Retina (tissue), 1 donor: ENCODE measurements at regions not wholly inside any gene's neighbourhood (a gene's known extent, or its start where the extent isn't known, plus 50 kb on each side); places are given as distances from the start of the nearest gene placed in this dataset.
"Not testable (repeated sequence)": the region's sequence is repeated elsewhere in the genome, so short reads cannot be mapped to it uniquely, and the experiment has no call there.

Experiments
- DNase-seq: peaks from one replicate; pipeline ENCODE4 v3.0.0-alpha.2; 2016

DNA sequence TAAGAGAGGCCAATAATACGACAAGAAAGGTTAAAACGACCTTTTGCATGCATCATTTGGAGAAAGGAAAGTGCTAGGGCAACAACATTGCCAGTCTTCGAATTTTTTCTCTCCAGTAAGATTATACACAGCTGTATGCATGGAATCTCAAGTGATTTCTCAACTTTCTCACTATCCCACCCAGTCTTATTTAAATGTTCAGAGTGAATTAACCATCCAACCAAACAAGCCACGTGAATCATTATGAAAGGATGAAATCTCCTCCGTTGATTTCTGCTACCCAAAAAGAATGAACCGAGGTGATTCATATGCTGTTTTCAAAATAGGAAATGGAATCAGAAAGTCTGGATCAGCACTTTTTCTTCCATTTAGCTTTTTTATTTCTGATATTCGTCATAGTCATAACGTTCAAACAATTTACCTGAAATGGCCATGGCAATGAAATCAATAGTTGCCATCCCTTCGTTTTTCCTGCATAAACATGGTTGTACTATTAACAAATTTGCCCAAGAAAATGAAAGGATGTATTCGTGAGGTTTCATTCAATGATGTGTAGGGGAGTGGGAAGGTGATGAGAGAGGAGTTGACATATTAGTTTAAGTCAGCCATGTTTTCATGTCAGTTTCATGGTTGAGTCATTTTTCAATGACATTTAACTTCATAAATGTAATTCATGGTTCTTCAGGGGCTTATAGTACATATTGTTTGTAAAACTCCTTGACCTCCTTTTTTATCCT, 170.9 kb upstream of the WWC1 start:
- no peak for DNase-seq

DNA sequence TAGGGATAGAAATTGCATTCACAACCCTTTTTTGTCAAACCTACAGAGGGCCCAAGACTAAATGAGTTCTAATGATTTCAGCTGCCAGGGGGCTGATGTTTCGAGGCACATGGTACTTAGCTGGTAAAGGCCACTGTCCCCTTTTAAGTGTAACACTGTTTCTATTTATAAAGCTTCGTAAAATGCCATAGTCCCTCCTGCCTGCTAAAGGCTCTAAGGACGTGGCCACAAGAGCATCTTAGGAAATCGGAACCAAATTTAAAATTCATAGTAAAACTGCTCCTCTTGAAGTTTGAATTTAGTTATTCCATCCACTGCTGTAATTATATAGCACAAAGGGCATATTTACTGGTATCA, 170.3 kb upstream of the WWC1 start:
- no peak for DNase-seq

DNA sequence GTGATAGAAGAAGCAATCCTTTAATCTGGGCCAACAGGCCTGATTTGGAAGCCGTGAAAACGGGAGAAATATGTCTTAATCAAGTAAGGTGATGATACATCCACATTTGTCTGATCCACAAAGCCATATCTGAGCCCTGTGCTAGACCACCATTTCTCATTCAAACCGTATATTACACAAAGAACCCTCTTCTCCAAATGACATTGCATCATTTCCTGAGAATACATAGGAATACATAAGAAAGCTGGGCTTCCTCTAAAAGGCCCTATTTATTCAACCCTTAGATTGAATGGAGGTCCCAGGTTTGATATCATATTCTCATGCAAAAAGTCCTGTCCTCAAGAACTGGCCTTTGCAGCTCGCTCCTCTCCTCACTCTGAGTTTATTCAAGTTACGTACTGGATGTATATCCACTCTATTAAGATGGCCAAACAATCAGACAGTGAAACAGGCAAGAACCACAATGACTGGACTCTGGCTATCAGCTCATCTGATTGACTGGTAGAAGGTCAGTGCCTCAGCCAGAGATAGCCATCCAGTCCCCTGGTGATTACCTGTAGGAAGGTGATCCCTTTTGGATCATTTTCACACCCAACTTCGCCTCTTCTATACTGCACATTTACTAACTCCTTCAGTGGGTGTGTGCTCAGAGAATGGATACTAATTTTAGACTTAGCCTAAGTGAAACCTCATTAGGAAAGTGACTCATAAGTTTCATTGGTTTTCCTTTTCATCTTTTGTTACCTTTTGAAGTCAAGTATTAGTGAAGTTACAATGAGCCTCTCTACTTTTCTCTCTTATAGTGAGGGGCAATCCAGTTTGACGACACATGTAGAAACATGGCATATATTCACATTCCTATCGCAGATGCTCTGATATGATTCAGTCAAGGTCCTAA, 167.6 kb upstream of the WWC1 start:
- DNase-seq = no peak

DNA sequence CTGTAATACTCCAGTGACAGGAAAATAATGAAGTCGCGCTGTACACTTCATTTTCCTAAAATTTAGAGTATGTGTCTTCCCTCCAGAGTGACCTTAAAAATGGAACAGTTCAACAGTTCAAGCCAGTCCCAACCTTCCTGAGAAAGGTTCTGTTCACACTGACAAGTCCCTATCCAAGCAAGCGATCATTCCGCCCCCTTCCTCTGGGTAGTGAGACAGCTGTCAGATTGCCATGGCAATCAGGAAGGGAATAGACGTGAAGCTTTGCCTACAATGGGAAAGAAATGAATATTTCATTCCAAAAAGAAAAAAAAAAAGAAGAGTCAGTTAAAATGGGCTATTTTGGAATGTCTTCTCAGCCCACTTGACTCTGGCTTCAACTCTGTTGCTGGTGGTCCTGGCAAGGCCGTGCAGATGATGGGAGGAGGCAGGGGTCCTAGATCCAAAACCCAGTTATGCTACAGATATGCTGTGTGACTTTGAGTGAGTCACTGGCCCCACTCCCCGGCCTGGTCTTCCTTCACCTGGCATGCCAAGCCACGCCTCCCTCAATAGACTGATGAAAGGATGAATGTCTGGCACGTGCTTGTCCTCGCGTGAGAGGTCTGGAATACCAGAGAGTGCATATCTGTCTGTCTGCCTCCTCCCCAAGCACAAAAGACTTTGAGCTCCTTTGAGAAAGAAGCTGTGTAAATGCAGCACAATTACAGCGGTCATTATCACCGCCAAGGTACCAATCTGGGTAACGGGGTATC, 165.8 kb upstream of the WWC1 start:
- DNase-seq = no peak

DNA sequence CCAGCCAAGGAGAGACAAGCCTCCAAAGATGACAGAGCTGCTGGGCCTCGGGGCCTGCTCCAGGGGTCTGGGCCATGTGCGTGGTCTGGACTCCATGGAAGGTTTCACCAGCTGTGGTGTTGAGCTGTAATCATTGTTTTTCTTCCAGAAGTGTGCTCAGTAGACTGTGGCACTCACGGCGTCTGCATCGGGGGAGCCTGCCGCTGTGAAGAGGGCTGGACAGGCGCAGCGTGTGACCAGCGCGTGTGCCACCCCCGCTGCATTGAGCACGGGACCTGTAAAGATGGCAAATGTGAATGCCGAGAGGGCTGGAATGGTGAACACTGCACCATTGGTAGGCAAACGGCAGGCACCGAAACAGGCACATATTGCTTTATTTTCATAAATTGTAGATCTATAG, 164.8 kb upstream of the WWC1 start:
- DNase-seq = no peak

DNA sequence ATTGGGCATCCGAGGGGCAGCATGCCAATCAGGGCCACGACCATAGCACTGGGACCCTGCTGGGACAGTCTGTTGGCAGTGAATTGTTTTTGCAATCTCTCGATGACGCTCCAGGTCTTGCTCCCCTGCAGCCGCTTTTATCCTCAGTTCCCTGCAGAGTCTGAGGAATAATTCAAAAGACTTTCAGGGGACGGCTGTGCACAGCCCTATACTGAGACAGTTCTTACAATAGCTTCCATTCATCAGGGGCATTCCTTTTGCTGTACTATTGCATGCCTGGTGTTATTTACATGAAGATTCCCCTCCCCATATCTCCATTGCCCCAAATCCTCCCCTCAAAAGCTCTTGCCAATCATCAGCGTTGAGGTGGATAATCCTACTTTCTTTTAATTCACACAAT, 163.3 kb upstream of the WWC1 start:
- peak; percentile 50 for DNase-seq

DNA sequence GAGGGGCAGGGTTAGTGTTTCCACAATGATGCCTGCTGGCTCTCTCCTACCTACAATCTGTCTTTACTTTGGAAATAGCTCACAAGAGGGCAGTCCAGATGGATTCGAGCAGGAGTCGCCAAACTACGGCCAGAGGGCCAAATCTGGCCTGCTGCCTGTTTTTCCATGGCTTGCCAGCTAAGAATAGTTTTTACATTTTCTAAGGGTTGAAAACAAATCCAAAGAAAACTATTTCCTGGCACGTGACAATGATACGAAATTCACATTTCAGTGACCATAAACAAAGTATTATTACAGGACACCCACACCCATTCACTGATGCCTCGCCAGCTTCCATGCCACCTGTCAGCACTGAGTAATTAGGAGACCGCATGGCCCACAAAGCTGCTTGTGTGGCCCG, 162.9 kb upstream of the WWC1 start:
- DNase-seq = peak; percentile 57

DNA sequence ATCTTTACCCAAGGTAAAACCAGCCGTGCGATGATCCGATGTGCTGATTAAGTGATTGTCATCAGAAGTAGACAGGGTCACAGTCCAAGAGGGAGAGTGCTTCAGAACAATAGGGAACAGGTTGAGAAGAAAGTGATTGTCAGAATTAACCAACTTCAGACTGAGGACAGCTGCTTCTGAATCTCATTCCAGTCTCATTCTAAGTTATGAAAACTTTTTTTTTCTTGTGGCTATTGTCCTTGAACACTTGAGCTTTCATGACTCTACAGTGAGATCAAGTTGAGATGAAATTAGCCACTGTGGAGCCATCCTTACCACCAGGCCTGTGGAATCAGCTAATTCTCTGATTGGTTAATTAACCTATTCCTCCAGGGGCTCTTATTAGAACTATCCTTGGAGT, 159.9 kb upstream of the WWC1 start:
- DNase-seq = peak; percentile 60

DNA sequence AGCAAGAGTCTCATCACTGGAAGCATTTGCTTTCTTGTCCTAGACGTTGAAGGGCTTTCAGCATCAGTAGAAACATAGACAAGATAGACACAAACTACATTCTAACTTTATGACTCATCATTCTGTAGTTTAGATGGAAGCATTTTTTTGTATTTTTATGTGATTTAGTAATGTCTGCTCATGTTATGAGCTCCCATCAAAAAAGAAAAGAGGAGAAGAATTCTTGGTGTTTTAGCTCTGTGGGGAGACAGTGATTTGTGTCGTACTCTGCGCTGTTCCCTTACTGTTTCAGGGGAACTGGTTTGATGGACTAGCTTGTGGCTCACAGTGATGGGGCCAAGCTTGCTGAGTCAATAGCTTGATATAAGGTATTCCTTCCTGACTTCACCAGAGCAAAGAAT, 159.2 kb upstream of the WWC1 start:
- no peak for DNase-seq

DNA sequence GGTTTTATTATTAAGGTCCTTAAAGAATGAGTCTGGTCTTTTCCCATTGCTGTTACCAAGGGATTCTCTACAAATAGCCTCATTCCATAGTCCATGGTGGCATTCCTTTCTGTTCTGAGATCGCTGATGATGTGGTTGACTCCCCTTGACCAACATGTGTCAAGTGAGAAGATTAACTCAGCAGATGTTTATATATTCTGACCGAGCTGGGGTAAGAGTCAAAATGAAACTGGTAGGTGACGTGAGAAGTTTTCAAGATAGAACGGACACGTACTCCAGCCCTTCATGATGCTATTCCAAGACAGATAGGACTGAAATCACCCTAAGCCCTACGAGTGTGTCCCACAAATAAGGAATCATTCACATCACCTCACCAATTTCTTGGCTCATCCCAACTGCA, 155.5 kb upstream of the WWC1 start:
- no peak for DNase-seq

DNA sequence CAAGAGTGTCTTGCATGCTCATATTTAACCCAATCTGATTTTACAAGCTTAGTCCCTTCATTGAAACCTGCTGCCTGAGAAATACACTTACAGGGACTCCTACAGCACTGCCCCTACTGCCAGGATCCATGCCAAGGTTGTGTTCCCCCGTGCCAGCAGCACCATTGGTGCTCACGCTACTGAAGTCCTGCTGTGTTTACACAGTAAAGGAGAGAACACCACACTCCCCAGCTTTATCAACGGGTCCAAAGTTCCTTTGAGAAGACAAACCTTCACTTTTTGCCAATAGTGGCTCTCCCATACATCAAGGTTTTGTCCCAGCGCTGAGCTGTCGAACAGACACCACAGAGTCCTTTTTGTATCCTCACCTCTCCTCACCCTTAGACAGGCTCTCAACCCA, 155.1 kb upstream of the WWC1 start:
- DNase-seq = no peak

DNA sequence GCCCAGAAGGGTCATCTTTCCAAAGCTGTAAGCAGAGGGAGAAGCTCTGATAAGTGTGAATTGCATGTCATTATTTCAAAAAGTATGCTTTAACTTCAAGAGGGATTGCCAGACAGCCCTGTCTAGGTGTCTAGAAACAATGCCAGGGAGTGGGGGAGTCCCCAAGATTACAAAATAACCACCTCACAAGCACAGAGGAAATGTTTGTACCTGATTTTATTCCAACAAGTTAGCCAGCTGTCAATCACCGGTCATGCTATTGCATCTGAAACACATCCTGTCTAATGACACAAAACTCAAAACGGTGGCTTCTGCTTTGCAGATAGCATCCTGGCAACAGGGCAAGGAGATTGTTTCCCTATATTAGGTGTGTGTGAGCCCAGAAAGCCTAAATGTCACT, 154.2 kb upstream of the WWC1 start:
- DNase-seq = no peak

DNA sequence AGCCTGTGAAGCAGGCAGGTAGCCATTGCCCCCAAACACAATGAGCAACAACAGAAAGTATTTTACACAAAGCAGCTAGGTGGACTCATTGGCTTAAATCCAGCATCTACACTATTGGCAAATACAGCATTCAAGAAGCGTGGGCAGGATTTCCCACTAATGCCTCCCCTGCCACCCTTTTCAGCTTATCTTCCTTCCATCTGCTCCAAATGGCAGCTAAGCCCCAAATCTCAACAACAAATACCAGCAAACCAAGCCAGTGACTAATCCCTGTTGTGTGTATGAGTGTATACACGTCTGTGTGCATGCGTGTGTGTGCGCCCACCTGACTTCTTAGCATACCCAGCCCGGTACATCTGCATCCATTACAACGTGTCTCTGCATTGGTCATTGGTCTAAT, 151.2 kb upstream of the WWC1 start:
- DNase-seq = no peak

DNA sequence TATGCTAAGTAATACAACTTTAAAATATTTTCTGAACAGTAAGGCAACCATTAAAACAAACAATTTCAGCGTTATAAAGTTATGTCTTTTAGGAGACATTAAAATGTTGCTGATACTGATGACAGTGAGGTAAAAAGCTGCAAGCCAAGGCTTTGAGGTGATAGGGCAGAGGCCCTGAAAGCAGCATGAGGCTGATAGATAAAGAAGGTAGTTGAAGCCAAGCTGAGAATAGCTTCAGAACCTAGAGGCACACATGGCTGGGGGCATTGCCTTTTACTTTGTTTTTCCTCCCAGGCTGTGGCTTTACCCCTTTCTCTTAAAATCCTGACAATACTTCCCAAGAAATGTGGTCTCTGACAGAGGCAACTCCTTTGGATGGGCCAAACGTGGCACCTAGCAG, 149.0 kb upstream of the WWC1 start:
- DNase-seq = no peak

DNA sequence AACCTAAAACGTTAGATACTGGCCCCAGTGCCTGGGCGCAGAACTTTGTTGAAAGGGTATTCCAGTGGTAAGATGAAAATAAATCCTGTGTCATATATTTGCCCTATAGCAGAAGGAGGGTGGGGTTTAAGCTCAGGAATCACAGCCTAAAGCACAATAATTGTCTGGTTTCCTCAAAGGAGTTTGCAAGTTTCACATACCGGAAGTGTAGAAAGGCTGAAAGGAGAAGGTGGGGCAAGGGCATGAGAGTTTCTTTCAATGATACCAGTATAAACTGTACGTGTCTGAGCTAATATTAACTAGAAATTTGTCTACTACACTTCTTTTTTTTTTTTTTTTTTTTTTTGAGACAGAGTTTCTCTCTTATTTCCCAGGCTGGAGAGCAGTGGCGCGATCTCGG, 147.9 kb upstream of the WWC1 start:
- DNase-seq = not testable (repeated sequence)

DNA sequence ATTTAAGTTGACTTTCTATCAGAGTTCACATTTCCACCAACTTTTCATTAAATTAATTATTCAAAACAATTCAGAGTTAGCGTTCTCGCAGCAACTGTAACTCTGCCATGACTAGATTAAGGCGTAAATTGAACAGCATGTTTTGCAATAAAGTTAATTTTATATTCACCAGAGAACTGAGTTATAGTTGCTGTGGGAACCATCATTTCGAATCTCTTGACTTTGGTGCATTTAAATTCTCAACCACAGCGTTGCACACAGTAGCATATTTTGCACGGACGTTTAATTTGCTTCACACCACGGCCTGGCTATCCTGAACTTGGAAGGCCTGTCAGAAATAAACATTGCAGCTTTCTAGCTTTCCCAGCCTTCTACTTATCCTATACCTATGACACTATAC, 144.3 kb upstream of the WWC1 start:
- no peak for DNase-seq

DNA sequence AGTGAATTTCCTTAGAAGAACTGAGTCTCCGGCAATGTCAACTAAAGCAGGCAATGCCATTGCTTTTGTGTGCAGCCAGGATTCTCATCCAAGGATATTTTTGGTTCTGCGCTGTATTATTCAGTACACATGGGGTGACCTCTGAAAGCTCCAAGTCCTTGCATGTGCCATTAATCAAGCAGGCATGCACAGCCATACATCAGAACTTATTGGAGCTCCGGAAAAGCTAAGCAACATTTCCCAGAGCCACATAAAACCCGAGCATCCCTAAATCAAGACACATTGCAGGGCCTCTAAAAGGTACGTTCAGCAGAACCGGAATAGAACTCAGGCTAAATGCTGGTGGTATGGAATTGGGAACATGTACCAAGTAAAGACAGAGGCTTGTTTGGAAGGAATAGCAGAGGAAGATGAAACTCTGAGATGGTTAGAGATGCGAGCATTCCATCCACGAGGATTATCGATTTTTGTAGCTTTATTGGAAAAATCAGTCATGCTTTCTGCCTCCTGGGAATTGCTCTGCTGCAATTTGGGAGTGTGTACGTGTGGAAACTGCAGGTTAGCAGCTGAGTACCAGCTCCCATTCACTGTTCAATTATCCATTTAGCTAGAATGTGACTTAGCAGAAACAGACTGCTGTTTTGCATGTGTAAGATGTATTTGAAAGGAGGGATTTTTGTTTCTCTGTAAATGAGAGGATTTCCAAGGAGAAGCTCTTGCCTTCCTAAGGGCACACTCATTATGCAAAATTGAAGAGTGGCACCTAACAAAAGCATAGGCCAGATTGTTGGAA, 143.7 kb upstream of the WWC1 start:
- DNase-seq = peak; percentile 38

DNA sequence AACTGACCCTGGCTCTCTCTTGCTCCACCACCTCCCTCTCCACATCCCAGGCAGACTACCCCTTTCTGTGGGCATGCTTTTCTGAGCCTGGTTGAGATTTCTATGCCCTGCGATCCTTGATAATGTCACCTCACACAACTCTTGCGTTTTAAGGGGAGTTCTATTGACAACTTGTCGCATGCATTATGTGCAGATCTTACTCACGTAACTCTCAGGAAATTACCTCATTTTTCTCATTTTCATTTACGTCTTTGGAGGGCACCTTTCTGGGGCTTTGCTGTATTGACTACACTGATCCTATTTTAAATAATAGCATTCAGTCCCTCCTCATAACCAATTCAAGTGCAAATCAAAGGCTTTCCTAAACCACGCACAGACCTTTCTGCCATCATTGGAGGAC, 140.4 kb upstream of the WWC1 start:
- no peak for DNase-seq

DNA sequence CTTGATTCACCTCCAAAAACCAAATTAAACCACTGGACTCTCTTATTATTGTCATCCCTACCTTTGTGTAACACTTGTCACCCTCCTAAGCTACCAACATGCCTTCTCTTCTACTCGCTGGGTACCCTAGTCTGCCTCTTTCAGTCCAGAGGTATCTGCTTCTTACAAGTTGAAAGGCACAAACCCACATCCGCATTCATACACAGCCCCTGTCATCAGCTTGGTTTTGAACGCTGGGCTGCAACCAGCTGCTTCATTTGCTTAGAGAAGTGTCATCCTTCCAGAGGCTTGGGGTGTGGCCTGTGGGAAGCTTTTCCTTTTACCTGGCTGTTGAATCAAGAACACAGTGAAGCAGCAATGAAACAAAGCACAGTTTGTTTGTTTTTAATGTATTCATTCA, 138.8 kb upstream of the WWC1 start:
- DNase-seq = no peak

DNA sequence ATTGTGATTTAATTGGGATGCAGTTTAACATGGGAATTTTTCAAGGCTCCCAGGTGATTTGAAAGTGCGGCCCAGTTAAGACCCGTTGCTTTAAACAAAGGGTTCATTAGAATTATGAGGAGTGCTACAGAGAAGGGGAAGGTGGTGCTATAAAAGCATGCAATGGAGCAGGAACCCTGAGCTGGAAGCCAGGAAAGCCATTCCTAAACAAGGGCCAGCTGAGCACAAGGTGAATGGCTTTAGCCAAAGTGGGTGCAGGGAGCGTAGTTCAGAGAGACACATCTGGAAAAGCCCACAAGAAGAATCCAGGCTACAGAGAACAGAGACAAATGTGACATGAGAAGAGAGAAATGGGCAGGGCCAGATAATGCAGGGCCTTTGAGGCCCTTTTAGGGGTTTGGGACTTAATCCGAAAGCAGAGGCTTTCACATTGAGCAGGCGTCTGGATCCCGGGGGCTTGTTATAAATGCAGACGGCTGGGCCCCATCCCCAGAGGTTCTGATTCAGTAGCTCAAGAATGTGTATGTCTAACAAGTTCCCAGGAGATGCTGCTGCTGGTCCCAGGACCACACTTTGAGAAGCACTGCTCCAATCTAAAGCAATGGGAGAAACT, 138.1 kb upstream of the WWC1 start:
- no peak for DNase-seq

DNA sequence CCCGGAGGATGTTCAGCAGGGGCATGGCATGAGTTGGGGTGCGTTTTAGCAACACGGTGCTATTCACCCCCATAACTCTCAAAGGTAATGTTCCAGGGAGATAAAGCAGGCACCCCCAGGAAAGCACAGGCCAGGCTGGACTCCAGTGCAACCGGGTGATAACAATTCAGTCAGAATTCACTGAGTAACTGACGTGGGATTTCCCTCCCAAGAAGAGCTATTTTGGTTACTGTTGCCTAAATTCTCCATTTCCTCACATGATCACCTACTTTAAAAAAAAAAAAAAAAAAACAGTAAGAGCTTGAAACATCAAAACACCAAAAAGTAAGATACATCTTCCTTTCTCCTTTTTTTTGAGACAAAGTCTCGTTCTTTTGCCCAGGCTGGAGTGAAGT, 137.6 kb upstream of the WWC1 start:
- no peak for DNase-seq

DNA sequence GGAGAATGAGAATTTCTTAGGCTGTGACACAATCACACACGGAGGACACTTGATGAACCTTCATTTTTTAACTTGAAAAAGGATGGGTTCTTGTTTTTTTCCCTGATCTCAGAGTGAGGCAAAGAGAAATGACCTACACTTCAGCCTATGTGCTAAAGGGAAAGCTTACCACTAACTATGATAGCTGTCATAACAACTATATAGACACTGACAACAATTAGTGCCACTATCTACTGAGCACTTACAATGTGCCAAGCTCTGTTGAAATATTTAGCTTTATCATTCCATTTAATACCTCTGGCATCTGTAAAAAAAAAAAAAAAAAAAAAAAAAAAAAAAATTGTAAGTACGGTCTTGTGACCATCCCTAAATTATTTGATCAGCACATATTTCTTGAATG, 135.9 kb upstream of the WWC1 start:
- DNase-seq = no peak

DNA sequence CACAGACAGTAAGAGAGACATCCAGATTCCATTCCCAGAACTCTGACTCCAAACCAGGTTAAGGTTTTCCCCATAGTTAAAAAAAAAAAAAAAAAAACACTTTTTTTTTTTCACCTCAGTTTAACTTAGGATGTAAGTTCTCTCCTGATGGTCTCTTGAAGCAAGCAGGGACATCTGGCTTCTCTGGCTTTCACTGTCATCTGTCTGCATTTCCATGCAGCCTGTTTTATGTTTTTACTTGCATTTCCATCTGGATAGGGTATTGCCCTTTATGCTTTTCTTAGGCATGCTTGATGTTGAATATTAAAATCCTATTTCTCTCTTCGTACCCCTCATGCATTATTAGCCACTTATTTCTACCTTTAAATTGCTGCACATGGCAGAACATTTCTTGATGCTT, 135.3 kb upstream of the WWC1 start:
- no peak for DNase-seq
